ENCODE measurements at regions not wholly inside any gene's neighbourhood (a gene's known extent, or its start where the extent isn't known, plus 50 kb on each side); places are given as distances from the start of the nearest gene placed in this dataset.

DNA sequence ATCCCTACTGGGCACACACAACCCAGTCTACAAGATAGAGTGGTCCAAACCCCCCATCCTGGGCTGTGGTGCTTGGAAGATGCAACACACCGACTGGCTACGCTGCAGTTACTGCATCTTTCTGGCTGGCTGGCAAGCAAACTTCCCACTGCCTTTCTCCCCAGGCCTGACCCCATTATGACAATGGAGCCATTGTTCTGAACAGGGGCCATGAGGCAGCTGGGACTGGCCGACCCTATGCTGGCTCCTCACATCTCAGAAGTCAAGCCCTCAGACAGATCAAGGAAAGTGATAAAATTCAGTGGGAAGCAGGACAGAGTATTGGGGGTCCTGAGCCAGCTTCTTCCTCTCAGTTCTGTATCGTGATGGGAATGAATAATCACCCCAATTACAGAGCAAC, 364.1 kb upstream of the ASIC2 start:
- TF ChIP-seq ZMYM2 (CRISPR knock-in tag; IDR thresholded peaks at IDR 0.05) = no peak
- TF ChIP-seq ZNF431 (CRISPR knock-in tag; IDR thresholded peaks at IDR 0.05; ENCODE audit: borderline replicate concordance, low read depth) = no peak
- no peak for TF ChIP-seq ZNF556 (CRISPR knock-in tag; IDR thresholded peaks at IDR 0.05; ENCODE audit: borderline replicate concordance)
- no peak for TF ChIP-seq BRCA1 (CRISPR knock-in tag; IDR thresholded peaks at IDR 0.05)
- TF ChIP-seq POLR2AphosphoS2 (IDR thresholded peaks at IDR 0.05; ENCODE audit: low read depth, low read length) = no peak
- TF ChIP-seq, protein P1, sequence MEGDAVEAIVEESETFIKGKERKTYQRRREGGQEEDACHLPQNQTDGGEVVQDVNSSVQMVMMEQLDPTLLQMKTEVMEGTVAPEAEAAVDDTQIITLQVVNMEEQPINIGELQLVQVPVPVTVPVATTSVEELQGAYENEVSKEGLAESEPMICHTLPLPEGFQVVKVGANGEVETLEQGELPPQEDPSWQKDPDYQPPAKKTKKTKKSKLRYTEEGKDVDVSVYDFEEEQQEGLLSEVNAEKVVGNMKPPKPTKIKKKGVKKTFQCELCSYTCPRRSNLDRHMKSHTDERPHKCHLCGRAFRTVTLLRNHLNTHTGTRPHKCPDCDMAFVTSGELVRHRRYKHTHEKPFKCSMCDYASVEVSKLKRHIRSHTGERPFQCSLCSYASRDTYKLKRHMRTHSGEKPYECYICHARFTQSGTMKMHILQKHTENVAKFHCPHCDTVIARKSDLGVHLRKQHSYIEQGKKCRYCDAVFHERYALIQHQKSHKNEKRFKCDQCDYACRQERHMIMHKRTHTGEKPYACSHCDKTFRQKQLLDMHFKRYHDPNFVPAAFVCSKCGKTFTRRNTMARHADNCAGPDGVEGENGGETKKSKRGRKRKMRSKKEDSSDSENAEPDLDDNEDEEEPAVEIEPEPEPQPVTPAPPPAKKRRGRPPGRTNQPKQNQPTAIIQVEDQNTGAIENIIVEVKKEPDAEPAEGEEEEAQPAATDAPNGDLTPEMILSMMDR (CRISPR knock-in tag; IDR thresholded peaks at IDR 0.05) = no peak
- no peak for TF ChIP-seq ZNF263 (CRISPR knock-in tag; IDR thresholded peaks at IDR 0.05)
- TF ChIP-seq SIN3A (IDR thresholded peaks at IDR 0.05; ENCODE audit: borderline replicate concordance, low read depth, low read length) = no peak
- no peak for TF ChIP-seq ZNF564 (CRISPR knock-in tag; IDR thresholded peaks at IDR 0.05)
- TF ChIP-seq YY1 (IDR thresholded peaks at IDR 0.05; ENCODE audit: insufficient read depth, insufficient replicate concordance, low read depth, low read length) = no peak

Measured in HepG2 (cell line).